RWPE2 (cell line): ENCODE measurements at regions not wholly inside any gene's neighbourhood (a gene's known extent, or its start where the extent isn't known, plus 50 kb on each side); places are given as distances from the start of the nearest gene placed in this dataset.

Experiments
- ATAC-seq: fragments of 200-7000 bp; cut with Tn5 transposase; 3 replicates; pipeline ENCODE4 v1.9.1; 2021; ENCODE audit warnings: low read depth
- DNase-seq: peaks from one replicate; pipeline ENCODE4 v3.0.0-alpha.2; 2020; ENCODE audit warnings: low spot score
- H3K27ac ChIP-seq: fragments of 450-650 bp; 2 replicates; pipeline ENCODE4 v1.5.1; 2017; ENCODE audit warnings: mild to moderate bottlenecking; ENCODE audit not compliant: poor library complexity, severe bottlenecking
- H3K27me3 ChIP-seq: fragments of 250-450 bp; sonication (Bioruptor Pico); 2 replicates; pipeline ENCODE4 v1.5.1; 2021; ENCODE audit warnings: mild to moderate bottlenecking, moderate library complexity; ENCODE audit not compliant: insufficient read depth, poor library complexity, severe bottlenecking
- H3K36me3 ChIP-seq: fragments of 250-450 bp; sonication (Bioruptor Pico); 2 replicates; pipeline ENCODE4 v1.5.1; 2020; ENCODE audit warnings: low read depth, mild to moderate bottlenecking, moderate library complexity
- H3K4me1 ChIP-seq: fragments of 250-450 bp; sonication (Bioruptor Pico); 2 replicates; pipeline ENCODE4 v1.5.1; 2021; ENCODE audit warnings: mild to moderate bottlenecking, moderate library complexity; ENCODE audit not compliant: insufficient read depth, poor library complexity, severe bottlenecking
- H3K4me3 ChIP-seq: fragments of 250-450 bp; sonication (Bioruptor Pico); 2 replicates; pipeline ENCODE4 v1.5.1; 2021; ENCODE audit warnings: mild to moderate bottlenecking, moderate library complexity; ENCODE audit not compliant: severe bottlenecking
- H3K9me3 ChIP-seq: fragments of 250-450 bp; sonication (Bioruptor Pico); 2 replicates; pipeline ENCODE4 v1.5.1; 2021; ENCODE audit warnings: mild to moderate bottlenecking, moderate library complexity; ENCODE audit not compliant: severe bottlenecking
- CTCF ChIP-seq: fragments of 450-650 bp; IDR thresholded peaks from one replicate; pipeline ENCODE4 v1.5.1; 2017; ENCODE audit warnings: mild to moderate bottlenecking, moderate library complexity; ENCODE audit not compliant: poor library complexity, severe bottlenecking

- Histone ChIP-seq H3K27ac (no peak overlapping the region), H3K27me3 (no peaks in the 10 kb centered on the region), H3K9me3 (no peaks in the 10 kb centered on the region), H3K4me1 (no peaks in the 10 kb centered on the region), H3K4me3 (no peak overlapping the region), H3K36me3 (no peaks in the 10 kb centered on the region)
- no peak for ATAC-seq
- TF ChIP-seq CTCF: no peak
- DNase-seq: no peak
These were observed 112.2 kb upstream of the HGF start for GRCh38 chr7:81882086-81882485.

GRCh38 chr7:81877890-81878289 lies 108.0 kb upstream of the HGF start:
- TF ChIP-seq CTCF: no peak
- ATAC-seq: no peak
- H3K9me3 ChIP-seq: no peaks in the 10 kb centered on the region
- no peak overlapping the region for H3K4me3 ChIP-seq
- H3K36me3 ChIP-seq: no peaks in the 10 kb centered on the region
- H3K4me1 ChIP-seq: no peaks in the 10 kb centered on the region
- H3K27me3 ChIP-seq: no peaks in the 10 kb centered on the region
- H3K27ac ChIP-seq: no peak overlapping the region
- DNase-seq: no peak

- Histone ChIP-seq H3K4me1 (no peaks in the 10 kb centered on the region), H3K4me3 (no peak overlapping the region), H3K9me3 (no peaks in the 10 kb centered on the region), H3K36me3 (no peaks in the 10 kb centered on the region), H3K27me3 (no peaks in the 10 kb centered on the region), H3K27ac (no peak overlapping the region)
- ATAC-seq (no peak), DNase-seq (no peak)
- no peak for TF ChIP-seq CTCF
These were observed 103.7 kb upstream of the HGF start for GRCh38 chr7:81873559-81873958.

GRCh38 chr7:81871606-81872265 lies 101.9 kb upstream of the HGF start:
- Histone ChIP-seq H3K27ac (no peak overlapping the region), H3K4me3 (no peak overlapping the region), H3K9me3 (no peaks in the 10 kb centered on the region), H3K27me3 (no peaks in the 10 kb centered on the region), H3K36me3 (no peaks in the 10 kb centered on the region), H3K4me1 (no peaks in the 10 kb centered on the region)
- ATAC-seq: no peak
- DNase-seq: no peak
- no peak for TF ChIP-seq CTCF

- no peaks in the 10 kb centered on the region for H3K9me3 ChIP-seq
- H3K4me3 ChIP-seq: no peak overlapping the region
- no peaks in the 10 kb centered on the region for H3K36me3 ChIP-seq
- no peak for TF ChIP-seq CTCF
- no peak overlapping the region for H3K27ac ChIP-seq
- H3K4me1 ChIP-seq: no peaks in the 10 kb centered on the region
- ATAC-seq (no peak), DNase-seq (no peak)
- no peaks in the 10 kb centered on the region for H3K27me3 ChIP-seq
These were observed 100.8 kb upstream of the HGF start for GRCh38 chr7:81870608-81871007.
